ENCODE measurements at regions not wholly inside any gene's neighbourhood (a gene's known extent, or its start where the extent isn't known, plus 50 kb on each side); places are given as distances from the start of the nearest gene placed in this dataset.

DNA sequence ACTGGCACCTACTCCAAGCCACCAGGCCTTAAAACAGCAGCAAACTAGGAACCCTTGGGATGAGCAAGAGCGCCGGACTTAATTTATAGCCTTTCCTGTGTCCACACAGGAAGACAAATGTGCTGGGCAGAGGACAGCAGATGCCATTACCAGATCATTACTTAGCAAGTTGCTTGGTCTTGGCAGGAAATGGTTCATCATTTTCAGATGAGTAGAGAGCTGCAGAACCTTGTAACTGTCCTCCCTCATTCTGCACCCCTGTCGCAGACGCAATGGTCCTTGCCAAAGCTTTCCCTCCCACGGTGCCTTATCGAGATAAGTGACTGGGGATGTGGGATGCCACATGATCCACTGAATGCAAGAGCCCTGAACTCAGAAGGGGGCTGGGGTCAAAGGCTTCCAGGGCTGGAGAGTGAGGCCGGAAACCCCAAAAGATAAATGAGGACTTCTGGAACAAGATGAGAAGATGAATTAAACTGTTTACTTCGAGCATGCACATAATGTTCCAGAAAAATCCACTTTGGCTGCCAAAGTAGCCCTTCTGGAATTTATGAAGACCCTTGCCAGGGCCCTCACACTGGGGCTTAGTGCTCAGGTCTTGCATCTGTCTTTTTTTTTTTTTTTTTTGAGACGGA, 145.6 kb upstream of the ZNF32 start:
- Histone ChIP-seq H3K36me3 (no peaks in the 10 kb centered on the region), H3K4me3 (no peak overlapping the region), H3K27me3 (no peaks in the 10 kb centered on the region), H3K27ac (peak overlapping the region in 1 of 4 donors; percentile 24), H3K4me1 (no peaks in the 10 kb centered on the region), H3K9me3 (no peaks in the 10 kb centered on the region)
- TF ChIP-seq, protein P1, sequence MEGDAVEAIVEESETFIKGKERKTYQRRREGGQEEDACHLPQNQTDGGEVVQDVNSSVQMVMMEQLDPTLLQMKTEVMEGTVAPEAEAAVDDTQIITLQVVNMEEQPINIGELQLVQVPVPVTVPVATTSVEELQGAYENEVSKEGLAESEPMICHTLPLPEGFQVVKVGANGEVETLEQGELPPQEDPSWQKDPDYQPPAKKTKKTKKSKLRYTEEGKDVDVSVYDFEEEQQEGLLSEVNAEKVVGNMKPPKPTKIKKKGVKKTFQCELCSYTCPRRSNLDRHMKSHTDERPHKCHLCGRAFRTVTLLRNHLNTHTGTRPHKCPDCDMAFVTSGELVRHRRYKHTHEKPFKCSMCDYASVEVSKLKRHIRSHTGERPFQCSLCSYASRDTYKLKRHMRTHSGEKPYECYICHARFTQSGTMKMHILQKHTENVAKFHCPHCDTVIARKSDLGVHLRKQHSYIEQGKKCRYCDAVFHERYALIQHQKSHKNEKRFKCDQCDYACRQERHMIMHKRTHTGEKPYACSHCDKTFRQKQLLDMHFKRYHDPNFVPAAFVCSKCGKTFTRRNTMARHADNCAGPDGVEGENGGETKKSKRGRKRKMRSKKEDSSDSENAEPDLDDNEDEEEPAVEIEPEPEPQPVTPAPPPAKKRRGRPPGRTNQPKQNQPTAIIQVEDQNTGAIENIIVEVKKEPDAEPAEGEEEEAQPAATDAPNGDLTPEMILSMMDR (IDR thresholded peaks at IDR 0.05) = no peak
- TF ChIP-seq POLR2A (IDR thresholded peaks at IDR 0.05) = no peak
- DNase-seq = no peak

- H3K4me3 ChIP-seq = no peak overlapping the region
- no peaks in the 10 kb centered on the region for H3K36me3 ChIP-seq
- TF ChIP-seq, protein P1 (IDR thresholded peaks at IDR 0.05) = no peak
- no peak for TF ChIP-seq POLR2A (IDR thresholded peaks at IDR 0.05)
- no peak for DNase-seq
- H3K27ac ChIP-seq = peak overlapping the region in 1 of 4 donors; percentile 24
- no peaks in the 10 kb centered on the region for H3K9me3 ChIP-seq
- H3K4me1 ChIP-seq = no peaks in the 10 kb centered on the region
- H3K27me3 ChIP-seq = no peaks in the 10 kb centered on the region
Measured at GRCh38 chr10:43793704-43794103, 145.0 kb upstream of the ZNF32 start.

DNA sequence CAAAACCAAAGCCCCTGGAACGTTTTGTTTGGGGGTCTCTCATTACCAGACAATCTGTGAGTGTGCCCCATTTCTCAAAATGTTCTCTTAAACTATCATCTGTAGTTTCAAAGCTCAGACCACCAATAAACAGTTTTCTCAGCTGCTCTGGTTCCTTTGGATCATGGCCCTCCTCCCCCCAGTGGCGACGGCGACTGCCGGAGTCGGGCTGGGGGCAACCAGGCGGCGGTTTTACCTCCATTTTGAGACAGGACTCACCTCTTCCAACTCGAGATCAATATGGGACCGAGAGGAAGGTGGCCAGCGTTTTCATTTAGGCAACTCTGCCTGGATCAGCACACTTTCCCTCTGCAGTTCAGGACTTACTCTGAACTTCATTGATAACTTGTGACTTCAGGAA, 141.5 kb upstream of the ZNF32 start:
- DNase-seq = no peak
- Histone ChIP-seq H3K27me3 (no peaks in the 10 kb centered on the region), H3K36me3 (no peaks in the 10 kb centered on the region), H3K9me3 (no peaks in the 10 kb centered on the region), H3K4me3 (no peak overlapping the region), H3K27ac (no peak overlapping the region), H3K4me1 (no peaks in the 10 kb centered on the region)
- TF ChIP-seq, protein P1 (IDR thresholded peaks at IDR 0.05) = no peak
- no peak for TF ChIP-seq POLR2A (IDR thresholded peaks at IDR 0.05)

- Histone ChIP-seq H3K36me3 (no peaks in the 10 kb centered on the region), H3K9me3 (no peaks in the 10 kb centered on the region), H3K4me1 (no peaks in the 10 kb centered on the region), H3K27ac (no peak overlapping the region), H3K27me3 (no peaks in the 10 kb centered on the region), H3K4me3 (no peak overlapping the region)
- DNase-seq = no peak
- TF ChIP-seq POLR2A (IDR thresholded peaks at IDR 0.05) = no peak
- TF ChIP-seq, protein P1 (IDR thresholded peaks at IDR 0.05) = no peak
Measured at GRCh38 chr10:43785252-43785651, 136.6 kb upstream of the ZNF32 start.

DNA sequence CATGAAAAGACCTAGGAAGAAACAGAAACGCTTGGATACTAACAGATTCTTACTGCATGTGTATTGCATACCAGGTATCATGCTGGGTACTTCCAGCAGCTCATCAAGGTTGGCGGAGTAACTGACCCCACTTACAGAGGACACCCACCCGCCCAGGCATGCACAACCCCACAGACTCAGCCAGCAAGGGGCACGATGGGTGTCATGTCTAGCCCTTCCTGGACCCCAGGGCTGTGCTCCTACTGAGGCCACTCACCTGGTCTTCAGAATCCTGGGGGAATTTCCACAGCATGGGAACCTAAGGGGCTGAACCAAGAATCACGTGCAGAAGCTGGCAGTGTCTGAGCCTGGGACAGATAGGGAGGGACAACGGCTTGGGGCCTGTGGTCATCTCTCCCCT, 134.1 kb upstream of the ZNF32 start:
- H3K4me1 ChIP-seq = no peaks in the 10 kb centered on the region
- no peak for DNase-seq
- H3K36me3 ChIP-seq = no peaks in the 10 kb centered on the region
- no peak for TF ChIP-seq POLR2A (IDR thresholded peaks at IDR 0.05)
- H3K27ac ChIP-seq = no peak overlapping the region
- H3K9me3 ChIP-seq = no peaks in the 10 kb centered on the region
- no peaks in the 10 kb centered on the region for H3K27me3 ChIP-seq
- no peak overlapping the region for H3K4me3 ChIP-seq

DNA sequence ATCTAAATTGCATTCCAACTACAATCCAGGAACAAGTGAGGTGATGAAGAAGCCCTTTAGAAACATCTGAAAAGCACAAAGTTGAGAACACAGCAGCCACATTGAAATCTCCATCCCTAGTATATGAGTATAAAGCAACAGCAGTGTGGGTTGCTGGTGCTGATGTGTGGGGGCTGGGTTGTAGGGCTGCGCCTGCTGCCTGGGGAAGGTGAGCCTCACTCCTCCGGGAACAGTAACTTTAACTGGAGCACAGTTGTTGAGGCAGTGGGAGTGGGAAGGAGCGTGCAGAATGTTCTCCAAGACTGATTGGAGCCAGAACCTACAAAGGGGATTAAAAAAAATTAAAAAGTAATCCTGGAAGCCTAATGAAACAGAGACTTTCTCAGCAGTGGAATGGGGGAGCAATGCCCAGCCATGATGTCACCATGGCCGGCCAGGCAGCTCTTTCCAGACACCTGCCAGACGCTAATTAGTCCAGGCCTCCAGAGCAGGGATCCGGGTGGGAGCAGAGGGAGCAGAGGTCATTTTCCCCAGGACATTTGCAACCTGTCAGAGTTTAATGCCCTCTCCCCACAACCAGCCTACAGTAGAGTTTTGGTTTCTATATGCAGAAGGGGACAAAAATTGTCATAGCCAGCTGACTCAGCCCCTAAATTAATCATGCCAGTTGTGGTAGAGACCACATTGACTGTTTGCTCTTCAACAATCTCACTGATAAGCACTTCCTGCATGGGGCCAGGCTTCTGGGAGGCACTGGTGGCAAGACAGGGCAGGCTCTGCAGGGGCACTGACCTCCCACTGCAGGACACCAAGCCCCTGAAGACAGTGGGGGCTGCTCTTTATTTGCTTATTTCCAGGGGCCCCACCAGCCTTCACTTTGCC, 133.0 kb upstream of the ZNF32 start:
- no peak overlapping the region for H3K27ac ChIP-seq

More for the DNA sequence above, 133.0 kb upstream of the ZNF32 start:
- no peaks in the 10 kb centered on the region for H3K36me3 ChIP-seq
- no peaks in the 10 kb centered on the region for H3K4me1 ChIP-seq
- H3K4me3 ChIP-seq = no peak overlapping the region
- DNase-seq = no peak
- H3K27me3 ChIP-seq = no peaks in the 10 kb centered on the region
- no peaks in the 10 kb centered on the region for H3K9me3 ChIP-seq
- TF ChIP-seq, protein P1 (IDR thresholded peaks at IDR 0.05) = no peak
- TF ChIP-seq POLR2A (IDR thresholded peaks at IDR 0.05) = no peak
